ENCODE measurements at regions not wholly inside any gene's neighbourhood (a gene's known extent, or its start where the extent isn't known, plus 50 kb on each side); places are given as distances from the start of the nearest gene placed in this dataset.

- intact Hi-C loops (cut with micrococcal nuclease; ENCODE audit: unreplicated experiment) = no loop called here
- BruUV-seq (replicated peaks) = no TSS peak
- H3K4me1 Mint-ChIP-seq (ENCODE audit: low read depth, unreplicated experiment) = no peaks in the 10 kb centered on the region
- peaks cover 34% of the 10 kb centered on the region for H3K27me3 Mint-ChIP-seq (ENCODE audit: unreplicated experiment)
- CTCF ChIA-PET = no interaction called here
- no peak overlapping the region for H3K4me3 Mint-ChIP-seq (ENCODE audit: low read depth, unreplicated experiment)
- H3K27ac Mint-ChIP-seq (ENCODE audit: unreplicated experiment) = no peak overlapping the region
- TF ChIP-seq, protein P1, sequence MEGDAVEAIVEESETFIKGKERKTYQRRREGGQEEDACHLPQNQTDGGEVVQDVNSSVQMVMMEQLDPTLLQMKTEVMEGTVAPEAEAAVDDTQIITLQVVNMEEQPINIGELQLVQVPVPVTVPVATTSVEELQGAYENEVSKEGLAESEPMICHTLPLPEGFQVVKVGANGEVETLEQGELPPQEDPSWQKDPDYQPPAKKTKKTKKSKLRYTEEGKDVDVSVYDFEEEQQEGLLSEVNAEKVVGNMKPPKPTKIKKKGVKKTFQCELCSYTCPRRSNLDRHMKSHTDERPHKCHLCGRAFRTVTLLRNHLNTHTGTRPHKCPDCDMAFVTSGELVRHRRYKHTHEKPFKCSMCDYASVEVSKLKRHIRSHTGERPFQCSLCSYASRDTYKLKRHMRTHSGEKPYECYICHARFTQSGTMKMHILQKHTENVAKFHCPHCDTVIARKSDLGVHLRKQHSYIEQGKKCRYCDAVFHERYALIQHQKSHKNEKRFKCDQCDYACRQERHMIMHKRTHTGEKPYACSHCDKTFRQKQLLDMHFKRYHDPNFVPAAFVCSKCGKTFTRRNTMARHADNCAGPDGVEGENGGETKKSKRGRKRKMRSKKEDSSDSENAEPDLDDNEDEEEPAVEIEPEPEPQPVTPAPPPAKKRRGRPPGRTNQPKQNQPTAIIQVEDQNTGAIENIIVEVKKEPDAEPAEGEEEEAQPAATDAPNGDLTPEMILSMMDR (IDR thresholded peaks at IDR 0.05; ENCODE audit: unreplicated experiment) = no peak
- H3K9me3 Mint-ChIP-seq (ENCODE audit: low read depth, unreplicated experiment) = no peaks in the 10 kb centered on the region
- no peaks in the 10 kb centered on the region for H3K36me3 Mint-ChIP-seq (ENCODE audit: insufficient read depth, unreplicated experiment)
- DNase-seq = no peak
These were observed 97.6 kb upstream of the SIM2 start for GRCh38 chr21:36601362-36601761.

- DNase-seq = no peak
- H3K27ac Mint-ChIP-seq (ENCODE audit: unreplicated experiment) = no peak overlapping the region
- no peaks in the 10 kb centered on the region for H3K4me1 Mint-ChIP-seq (ENCODE audit: low read depth, unreplicated experiment)
- TF ChIP-seq, protein P1 (IDR thresholded peaks at IDR 0.05; ENCODE audit: unreplicated experiment) = no peak
- intact Hi-C loops (cut with micrococcal nuclease; ENCODE audit: unreplicated experiment) = no loop called here
- H3K4me3 Mint-ChIP-seq (ENCODE audit: low read depth, unreplicated experiment) = no peak overlapping the region
- H3K36me3 Mint-ChIP-seq (ENCODE audit: insufficient read depth, unreplicated experiment) = no peaks in the 10 kb centered on the region
- peaks cover 41% of the 10 kb centered on the region for H3K27me3 Mint-ChIP-seq (ENCODE audit: unreplicated experiment)
- BruUV-seq (replicated peaks) = no TSS peak
- H3K9me3 Mint-ChIP-seq (ENCODE audit: low read depth, unreplicated experiment) = no peaks in the 10 kb centered on the region
- CTCF ChIA-PET = no interaction called here
These were observed 96.2 kb upstream of the SIM2 start for GRCh38 chr21:36602735-36603134.

- Mint-ChIP-seq H3K4me1 (ENCODE audit: low read depth, unreplicated experiment) (no peaks in the 10 kb centered on the region), H3K27me3 (ENCODE audit: unreplicated experiment) (peaks cover 46% of the 10 kb centered on the region), H3K27ac (ENCODE audit: unreplicated experiment) (no peak overlapping the region), H3K36me3 (ENCODE audit: insufficient read depth, unreplicated experiment) (no peaks in the 10 kb centered on the region), H3K4me3 (ENCODE audit: low read depth, unreplicated experiment) (no peak overlapping the region), H3K9me3 (ENCODE audit: low read depth, unreplicated experiment) (no peaks in the 10 kb centered on the region)
- TF ChIP-seq, protein P1 (IDR thresholded peaks at IDR 0.05; ENCODE audit: unreplicated experiment) = no peak
- intact Hi-C loops (cut with micrococcal nuclease; ENCODE audit: unreplicated experiment) = no loop called here
- DNase-seq = no peak
- CTCF ChIA-PET = no interaction called here
- no TSS peak for BruUV-seq (replicated peaks)
These were observed 95.7 kb upstream of the SIM2 start for GRCh38 chr21:36603221-36603620.

- peaks cover 43% of the 10 kb centered on the region for H3K27me3 Mint-ChIP-seq (ENCODE audit: unreplicated experiment)
- no peak overlapping the region for H3K4me3 Mint-ChIP-seq (ENCODE audit: low read depth, unreplicated experiment)
- no peaks in the 10 kb centered on the region for H3K4me1 Mint-ChIP-seq (ENCODE audit: low read depth, unreplicated experiment)
- intact Hi-C loops (cut with micrococcal nuclease; ENCODE audit: unreplicated experiment) = no loop called here
- no peaks in the 10 kb centered on the region for H3K9me3 Mint-ChIP-seq (ENCODE audit: low read depth, unreplicated experiment)
- H3K27ac Mint-ChIP-seq (ENCODE audit: unreplicated experiment) = no peak overlapping the region
- no peak for DNase-seq
- CTCF ChIA-PET = no interaction called here
- H3K36me3 Mint-ChIP-seq (ENCODE audit: insufficient read depth, unreplicated experiment) = no peaks in the 10 kb centered on the region
- no TSS peak for BruUV-seq (replicated peaks)
- TF ChIP-seq, protein P1 (IDR thresholded peaks at IDR 0.05; ENCODE audit: unreplicated experiment) = no peak
These were observed 93.5 kb upstream of the SIM2 start for GRCh38 chr21:36605426-36605825.

All from Calu3 (cell line).